Epithelial cell of prostate (primary cell): ENCODE measurements at regions not wholly inside any gene's neighbourhood (a gene's known extent, or its start where the extent isn't known, plus 50 kb on each side); places are given as distances from the start of the nearest gene placed in this dataset.
A peak's percentile ranks its signal among the peaks of the same experiment; 100 is the strongest.
"Not testable (repeated sequence)": the region's sequence is repeated elsewhere in the genome, so short reads cannot be mapped to it uniquely, and the experiment has no call there.

Experiments
- DNase-seq: peaks from one replicate; pipeline ENCODE4 v3.0.0-alpha.2; 2011; ENCODE audit warnings: low read depth, low spot score
- H3K27ac ChIP-seq: fragments of 450-650 bp; 2 replicates; pipeline ENCODE4 v1.5.1; 2017; ENCODE audit warnings: mild to moderate bottlenecking

DNA sequence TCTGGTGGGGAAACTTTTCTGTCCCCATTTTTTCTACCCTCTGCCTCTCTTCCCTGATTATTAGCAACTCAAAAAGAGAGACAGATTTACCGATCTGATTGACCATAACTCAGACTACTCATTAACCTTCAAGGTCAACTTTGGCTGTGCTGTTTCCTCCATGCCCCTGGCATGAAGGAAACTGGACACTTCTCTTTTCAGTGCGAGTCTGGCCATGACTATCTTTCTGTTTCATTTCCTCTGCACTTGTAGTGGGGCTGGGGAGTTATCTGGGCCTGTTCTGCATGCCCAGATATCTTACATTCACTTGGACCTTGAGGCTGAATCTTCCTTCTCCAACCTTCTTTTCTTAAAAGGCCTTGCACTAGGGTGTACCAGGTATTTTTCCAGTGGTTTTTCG lies 76.9 kb upstream of the SLCO2A1 start:
- H3K27ac ChIP-seq, result no peak overlapping the region
- no peak for DNase-seq

DNA sequence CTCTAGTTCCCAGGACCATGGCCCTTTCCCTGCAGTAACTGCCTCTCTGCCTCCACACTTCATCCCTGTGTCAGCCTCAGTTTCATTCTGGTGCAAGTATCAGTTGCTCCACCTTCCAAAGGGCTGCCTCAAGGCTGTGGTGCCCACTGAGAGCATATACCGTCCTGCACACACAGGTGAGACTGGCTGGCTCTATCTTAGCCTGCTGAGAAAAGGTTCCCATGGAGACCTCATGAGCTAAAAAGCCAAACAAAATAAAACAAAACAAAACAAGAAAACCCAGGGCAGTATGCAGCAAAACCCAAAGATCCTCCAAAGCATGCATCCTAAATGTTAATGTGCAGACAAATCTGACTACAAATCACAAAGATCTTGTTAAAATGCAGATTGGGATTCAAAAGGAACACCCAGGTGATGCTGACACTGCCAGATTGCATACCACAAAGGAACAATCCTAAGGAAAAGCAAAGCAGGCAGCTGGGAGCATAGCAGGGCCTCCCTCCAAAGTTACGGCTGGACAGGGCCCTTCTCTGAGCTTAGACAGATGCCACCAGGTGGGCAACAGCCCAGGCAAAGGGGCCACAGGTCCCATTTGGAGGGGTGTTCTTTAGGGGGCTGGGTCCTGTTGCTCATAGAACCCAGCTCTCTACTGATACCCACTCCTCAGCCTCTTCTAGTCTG lies 76.3 kb upstream of the SLCO2A1 start:
- DNase-seq, result no peak
- no peak overlapping the region for H3K27ac ChIP-seq

DNA sequence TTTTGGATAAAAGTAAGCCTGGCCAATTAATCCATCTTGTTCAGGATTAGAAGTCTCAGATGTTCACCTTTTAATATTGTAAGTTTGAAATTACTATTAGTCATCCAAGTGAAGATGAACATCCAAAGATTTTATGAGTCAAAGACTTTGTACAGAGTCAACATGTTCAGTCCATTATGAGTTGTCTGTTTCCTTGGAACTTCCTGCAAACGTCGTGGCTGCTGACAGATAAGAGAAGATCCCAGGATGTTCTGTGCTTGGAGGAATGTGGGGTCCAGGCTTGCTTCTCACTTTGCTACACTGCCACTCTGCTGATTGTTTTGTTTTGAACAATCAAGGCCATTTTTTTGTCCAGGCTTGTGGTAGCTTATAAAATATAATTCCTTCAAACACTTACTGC lies 74.3 kb upstream of the SLCO2A1 start:
- no peak for DNase-seq
- H3K27ac ChIP-seq, result no peak overlapping the region

DNA sequence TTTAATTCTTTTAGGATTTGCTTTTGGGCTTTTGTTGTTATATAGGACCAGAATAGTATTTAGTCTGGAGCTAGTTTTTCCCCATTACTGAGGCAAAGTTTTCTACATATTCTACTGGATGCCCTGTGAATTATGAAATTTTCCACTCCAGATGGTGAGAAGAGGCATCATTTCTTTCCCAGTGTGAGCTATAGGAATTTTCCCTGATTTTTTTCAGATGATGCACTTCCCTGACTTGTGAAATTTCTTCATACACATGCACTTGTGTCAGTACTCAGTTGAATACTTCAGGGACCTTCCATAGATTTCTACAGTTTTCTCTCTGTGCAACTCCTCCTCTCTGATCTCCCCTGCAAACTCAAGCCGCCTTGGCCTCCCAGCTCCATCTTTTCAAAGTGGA lies 73.7 kb upstream of the SLCO2A1 start:
- no peak for DNase-seq
- no peak overlapping the region for H3K27ac ChIP-seq

DNA sequence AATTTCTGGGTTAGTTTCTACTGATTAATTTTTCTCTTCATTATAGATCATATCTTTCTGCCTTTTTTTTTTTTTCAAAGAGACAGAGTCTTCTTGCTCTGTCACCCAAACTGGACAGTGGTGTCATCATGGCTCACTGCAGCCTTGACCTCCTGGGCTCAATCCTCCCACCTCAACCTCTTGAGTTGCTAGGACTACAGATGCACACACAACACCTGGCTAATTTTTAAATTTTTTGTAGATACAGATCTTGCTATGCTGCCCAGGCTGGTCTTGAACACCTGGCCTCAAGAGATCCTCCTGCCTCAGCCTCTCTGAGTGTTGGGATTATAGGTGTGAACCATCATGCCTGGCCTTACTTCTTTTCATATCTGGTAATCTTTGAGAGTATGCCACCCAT lies 73.3 kb upstream of the SLCO2A1 start:
- DNase-seq, result no peak
- H3K27ac ChIP-seq, result no peak overlapping the region

DNA sequence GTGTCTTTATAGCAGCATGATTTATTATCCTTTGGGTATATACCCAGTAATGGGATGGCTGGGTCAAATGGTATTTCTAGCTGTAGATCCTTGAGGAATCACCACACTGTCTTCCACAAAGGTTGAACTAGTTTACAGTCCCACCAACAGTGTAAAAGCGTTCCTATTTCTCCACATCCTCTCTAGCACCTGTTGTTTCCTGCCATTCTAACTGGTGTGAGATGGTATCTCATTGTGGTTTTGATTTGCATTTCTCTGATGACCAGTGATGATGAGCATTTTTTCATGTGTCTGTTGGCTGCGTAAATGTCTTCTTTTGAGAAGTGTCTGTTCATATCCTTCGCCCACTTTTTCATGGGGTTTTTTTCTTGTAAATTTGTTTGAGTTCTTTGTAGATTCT lies 66.5 kb upstream of the SLCO2A1 start:
- DNase-seq, result not testable (repeated sequence)

DNA sequence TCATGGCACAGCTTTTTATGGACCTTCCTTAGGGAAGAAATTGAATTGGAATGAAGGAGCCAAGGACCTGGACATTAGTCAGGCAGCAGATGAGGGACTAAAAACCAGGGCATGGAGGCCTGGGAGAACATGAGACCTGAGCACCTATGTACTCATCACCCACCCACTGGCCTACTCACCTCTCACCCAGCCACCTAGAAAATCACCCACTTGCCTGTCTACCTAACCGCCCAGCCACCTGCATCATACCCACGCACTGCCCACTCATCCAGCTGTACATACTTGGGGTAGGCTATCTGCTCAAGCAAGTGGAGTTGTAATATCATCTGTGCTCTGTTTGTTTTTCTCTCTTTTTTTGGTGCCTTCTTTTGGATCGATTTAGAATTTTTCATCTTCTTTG lies 65.3 kb upstream of the SLCO2A1 start:
- no peak overlapping the region for H3K27ac ChIP-seq
- no peak for DNase-seq

More for the DNA sequence above, 66.5 kb upstream of the SLCO2A1 start:
- H3K27ac ChIP-seq, result not testable (repeated sequence)

DNA sequence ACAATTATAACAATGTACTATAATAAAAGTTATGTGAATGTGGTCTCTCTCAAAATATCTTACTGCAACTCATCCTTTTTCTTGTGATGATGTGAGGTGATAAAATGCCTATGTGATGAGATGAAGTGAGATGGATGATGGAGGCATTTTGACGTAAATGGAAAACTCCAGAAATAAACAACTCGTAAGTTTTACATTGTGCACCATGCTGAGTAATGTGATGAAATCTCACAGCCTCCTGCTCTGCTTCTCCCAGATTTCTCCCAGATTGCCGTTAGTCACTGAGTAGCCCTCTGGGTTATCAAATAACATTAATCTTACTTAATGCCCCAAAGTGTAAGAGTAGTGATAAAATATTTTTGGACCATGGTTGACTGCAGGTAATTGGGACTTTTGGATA lies 64.8 kb upstream of the SLCO2A1 start:
- no peak overlapping the region for H3K27ac ChIP-seq
- DNase-seq, result no peak

DNA sequence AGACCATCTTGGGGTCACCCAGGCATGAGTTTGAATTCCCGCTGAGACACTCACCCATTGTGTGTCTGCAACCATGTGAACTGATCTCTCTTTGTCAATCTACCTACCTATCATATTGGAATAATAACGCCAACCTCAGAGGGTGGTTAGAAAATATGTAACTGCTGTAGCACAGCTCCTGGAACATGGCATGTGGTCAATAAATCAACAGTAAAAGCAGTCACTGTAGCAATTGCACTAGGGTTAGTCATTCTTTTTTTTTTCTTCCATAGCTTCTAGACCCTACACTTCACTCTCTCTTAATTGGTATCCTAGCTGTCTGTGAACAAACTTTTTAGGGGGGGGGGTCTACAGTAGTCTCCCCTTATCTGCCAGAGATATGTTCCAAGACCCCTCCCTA lies 64.2 kb upstream of the SLCO2A1 start:
- no peak for DNase-seq
- H3K27ac ChIP-seq, result no peak overlapping the region

DNA sequence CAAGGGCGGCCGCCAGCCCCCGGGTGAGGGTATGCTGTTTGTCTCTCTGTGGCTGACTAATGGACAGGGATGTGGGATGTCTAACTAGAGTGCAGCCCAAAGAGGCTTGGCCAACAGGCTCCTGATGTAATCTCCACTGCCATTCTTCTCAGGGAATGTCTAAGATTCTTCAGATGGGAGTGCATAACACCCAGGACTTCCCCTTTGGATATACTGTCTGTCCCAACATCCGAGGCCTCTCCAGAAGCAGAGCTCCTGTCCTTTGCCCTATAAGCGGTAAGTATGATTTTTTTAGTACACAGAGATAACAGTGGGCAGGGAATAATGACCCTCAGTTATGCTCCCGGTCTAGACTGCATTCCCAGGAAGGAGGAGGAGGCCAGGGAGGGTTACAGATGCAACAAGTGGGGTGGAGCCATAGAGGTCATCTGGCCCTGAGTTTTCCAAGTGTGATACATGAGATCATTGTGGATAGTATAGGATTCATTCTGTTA lies 62.5 kb upstream of the SLCO2A1 start:
- no peak for DNase-seq
- H3K27ac ChIP-seq, result no peak overlapping the region

DNA sequence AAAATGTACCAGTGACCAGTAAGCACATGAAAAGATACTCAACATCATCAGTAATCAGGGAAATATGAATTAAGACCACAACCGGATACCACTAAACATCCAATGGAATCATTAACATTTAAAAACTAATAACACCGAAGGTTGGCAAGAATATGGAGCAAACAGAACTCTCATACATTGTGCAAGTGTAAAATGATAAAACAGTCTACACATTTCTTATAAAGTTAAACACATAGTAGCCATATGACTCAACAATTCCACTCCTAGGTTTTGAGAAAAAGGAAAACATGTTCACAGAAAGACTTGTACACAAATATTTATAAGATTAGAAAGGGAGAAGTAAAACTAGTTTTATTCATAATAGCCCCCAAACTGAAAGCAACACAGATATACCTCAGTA lies 60.3 kb upstream of the SLCO2A1 start:
- no peak for DNase-seq
- H3K27ac ChIP-seq, result no peak overlapping the region

DNA sequence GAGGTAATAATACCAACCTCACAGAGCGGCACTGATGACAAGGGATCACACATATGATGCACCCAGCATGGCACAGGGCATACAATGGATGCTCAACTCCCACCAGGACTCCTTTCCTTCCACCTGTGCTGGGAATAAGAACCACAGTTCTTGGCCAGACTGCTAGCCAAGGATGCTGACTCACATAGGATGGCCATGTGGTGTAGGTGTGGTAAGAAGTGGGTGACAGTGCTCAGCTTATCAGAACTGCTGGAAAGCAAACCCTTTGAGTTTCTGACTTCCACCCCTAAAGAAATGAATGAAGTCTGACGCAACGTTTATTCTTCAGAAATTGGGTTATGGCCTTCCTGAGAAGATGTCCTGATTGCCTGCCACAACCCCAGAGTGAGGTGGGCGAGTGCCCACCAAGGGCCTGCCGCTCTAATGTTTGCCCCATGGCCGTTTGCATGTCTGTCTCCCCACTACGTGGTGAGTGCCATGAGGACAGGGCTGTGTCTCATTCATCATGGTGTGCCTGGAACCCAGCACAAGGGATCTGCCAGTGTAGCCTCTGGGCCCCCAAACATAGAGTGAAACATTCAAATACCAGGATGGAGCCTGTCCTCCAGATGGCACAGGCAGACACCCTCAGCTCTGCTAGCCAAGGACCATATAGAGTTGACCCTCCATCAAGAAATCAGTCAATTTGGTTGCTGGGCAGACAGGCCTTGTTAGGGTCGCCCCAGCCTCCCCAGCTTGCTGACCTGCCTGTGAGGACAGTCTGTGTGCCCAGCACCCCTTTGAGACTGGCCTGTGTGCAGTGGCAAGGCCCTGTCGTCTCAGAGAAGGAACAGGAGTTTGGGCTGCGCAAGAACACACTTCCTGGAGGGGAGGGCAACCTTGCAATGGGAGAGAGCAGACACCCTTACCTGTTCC lies 57.6 kb upstream of the SLCO2A1 start:
- DNase-seq, result no peak
- H3K27ac ChIP-seq, result no peak overlapping the region

DNA sequence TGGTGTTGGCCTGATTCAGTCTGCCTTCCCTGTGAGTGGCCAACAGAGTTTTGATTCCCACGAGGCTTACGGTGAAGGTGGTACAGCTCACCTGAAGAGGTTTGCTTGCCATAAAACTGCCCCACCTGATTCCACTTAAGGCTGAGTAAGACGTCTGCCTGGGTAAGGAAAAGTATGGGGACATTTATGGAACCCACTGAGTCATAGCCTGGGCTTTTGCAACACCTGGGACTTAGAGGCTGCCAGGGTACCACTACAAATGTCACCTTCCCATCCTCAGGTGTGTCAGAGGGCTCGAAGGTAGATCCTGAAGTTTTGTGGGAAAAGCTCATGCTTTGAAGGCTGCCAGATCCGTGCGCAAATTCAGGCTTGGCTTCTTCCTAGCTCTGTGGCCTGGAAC lies 56.9 kb upstream of the SLCO2A1 start:
- peak overlapping the region; percentile 76 for H3K27ac ChIP-seq
- peak; percentile 14 for DNase-seq

DNA sequence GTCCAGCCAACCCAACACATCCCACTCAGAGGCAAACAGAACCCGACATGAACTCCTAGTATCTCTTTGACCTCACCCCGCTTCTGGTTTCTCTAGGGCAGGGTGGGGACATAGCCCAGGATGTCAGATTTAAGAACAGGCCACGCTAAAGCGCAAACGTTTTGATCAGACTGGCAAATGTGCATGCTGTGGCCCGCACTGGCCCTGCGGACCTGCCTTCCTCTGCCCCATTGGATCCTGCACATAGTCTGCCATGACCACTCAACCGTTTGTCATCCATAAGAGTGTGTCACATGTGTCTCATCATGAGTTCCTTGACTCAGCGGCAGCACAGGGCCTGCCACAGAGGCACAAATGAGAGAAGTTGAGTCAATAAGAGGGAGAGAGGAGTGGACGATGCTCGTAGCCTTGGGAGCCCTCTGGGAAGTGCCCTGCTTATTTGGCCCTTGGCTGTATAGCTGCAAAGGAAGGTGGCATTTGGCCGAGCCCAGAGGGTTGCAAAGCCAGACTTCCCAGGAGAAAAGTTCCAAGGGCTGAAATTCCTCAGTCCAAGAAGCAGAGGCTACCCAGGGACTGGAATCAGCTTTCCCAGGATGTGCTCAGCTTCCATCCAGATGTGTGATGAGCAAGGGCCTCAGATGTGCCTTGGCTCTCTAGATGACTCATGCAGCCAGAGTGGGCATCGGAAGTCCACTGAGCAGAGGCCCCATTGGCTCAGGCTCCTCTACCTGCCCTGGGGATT lies 55.5 kb upstream of the SLCO2A1 start:
- DNase-seq, result peak; percentile 50
- peak overlapping the region; percentile 76 for H3K27ac ChIP-seq

DNA sequence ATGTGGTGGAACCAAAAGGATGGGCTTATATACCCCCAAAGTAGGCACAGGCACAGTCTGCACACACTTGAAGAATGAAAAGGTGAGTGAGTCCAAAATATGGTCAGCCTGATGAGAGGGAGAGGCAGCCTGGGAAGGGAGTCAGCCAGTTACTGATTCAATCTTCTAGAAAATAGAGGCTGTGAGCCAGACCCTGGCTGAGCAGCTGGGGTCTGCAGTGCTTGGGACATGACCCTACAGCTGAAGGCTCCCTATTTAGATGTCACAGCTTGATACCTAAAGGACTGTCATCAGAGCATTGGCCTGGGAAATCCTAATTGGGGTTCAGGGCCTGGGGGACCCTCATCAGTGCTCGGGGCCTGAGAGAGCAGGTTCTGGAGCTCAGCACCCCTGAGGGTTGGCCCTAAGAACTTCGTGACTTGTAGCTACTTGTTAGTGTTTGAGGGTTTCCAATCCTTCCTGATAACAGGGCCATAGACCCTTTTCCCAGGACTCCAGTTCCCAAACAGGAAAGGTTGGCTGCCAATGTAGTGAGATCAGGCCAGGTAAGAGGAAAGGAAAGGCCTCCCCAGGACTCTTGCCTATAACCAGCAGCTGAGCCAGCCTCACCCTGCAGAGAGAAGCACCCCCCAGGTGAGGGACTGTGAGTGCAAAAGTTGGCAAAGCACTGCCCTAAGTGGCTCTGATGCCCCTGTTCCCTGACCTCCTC lies 54.7 kb upstream of the SLCO2A1 start:
- no peak for DNase-seq
- H3K27ac ChIP-seq, result peak overlapping the region; percentile 76

DNA sequence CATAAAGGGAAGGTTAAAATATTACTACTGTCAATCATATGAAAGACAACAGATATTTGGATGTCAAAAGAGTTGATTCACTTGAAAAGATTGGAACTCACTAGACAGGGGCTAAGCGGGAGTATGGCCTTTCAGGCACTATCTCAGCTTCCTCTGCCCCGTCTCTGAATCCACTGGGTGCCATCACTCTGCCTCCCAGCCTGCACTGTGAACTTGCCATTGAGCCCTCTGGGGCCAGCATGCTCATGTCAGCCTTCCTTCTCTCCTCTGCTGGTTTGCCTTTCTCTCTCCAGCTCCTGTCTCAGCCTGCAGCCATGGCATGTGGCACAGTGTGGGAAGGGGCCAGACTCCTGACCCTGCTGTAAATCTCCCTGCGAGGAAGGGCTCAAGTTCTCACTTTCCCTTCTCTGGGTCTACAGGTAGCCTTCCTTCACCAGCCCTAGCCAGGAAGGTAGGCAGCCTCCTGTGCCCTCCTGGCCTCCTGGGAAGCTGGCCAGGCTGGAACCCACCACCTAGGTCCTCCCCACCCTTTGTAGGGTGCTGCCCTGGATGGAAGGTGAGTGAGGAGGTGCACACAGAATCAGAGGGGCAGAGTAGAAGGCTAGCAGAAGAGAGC lies 54.0 kb upstream of the SLCO2A1 start:
- H3K27ac ChIP-seq, result peak overlapping the region; percentile 76
- no peak for DNase-seq

DNA sequence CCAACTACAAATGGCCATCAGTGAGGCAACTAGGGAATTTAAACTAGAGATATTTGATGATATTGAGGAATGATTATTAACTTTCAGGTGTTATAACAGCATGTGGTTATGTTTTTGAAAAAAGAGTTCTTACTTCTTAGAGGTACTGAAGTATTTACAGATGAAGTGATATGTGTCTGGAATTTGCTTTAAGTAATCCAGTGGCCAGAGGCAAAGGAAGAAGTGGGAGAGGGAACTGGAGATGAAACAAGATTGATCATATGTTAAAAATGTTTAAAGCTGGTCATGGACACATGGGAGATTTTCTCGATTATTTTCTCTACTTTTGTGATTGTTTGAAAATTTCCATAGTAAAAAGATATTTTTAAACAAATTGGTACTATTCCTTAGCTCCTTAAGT lies 53.3 kb upstream of the SLCO2A1 start:
- no peak for DNase-seq
- peak overlapping the region; percentile 31 for H3K27ac ChIP-seq

DNA sequence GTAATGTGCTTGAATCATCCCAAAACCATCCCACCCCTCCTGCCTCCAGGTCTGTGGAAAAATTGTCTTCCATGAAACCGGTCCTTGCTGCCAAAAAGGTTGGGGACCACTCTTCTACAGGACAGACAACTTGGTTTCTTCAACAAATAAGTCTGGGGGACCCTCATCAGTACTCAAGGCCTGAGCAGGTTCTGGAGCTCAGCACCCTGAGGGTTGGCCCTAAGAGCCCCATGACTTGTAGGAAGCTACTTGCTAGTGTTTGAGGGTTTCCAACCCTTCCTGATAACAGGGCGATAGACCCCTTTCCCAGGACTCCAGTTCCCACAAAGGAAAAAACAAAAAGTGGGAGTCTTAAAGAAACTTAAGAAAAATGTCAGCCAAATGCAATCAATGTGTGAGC lies 52.9 kb upstream of the SLCO2A1 start:
- no peak for DNase-seq
- H3K27ac ChIP-seq, result peak overlapping the region; percentile 31

DNA sequence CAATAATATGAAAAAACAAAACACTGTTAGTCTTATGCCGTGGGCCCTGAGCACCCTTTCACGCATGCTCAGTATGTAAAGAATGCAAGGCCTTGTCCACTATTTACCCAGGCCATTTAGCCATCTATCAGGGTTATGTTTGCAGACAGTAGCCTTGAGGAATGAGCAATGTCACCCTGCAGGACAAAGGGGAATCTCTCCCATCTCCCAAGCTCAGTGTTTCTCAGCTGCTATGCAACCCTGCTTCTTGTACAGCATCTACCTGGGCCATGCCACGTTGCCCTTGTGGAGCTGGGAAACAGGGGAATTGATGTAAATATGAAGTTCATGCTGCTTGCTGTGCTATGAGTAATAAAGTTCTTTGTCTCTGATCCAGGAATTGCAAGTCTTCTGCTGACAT lies 51.5 kb upstream of the SLCO2A1 start:
- DNase-seq, result no peak
- no peak overlapping the region for H3K27ac ChIP-seq

DNA sequence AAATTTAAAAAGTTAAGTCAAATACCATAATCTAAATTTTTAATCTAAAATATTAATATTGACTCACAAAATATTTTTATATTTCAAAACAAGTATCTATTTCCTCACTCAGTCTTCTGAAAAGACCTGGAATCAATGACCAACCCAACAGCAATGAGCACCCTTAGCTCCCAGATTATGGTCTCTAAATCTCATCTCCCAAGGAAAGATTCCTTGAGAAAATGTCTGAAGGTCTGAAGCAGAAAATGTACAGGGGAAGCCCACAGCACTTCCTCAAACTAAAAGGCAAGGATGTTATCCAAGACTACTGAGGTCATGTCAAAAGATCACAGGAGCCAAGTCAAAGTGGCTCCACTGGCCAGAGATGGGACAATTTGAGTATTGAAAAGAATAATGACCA lies 51.0 kb upstream of the SLCO2A1 start:
- DNase-seq, result no peak

More for the DNA sequence above, 51.0 kb upstream of the SLCO2A1 start:
- no peak overlapping the region for H3K27ac ChIP-seq
